Germinal center (tissue), 1 donor: ENCODE measurements at regions not wholly inside any gene's neighbourhood (a gene's known extent, or its start where the extent isn't known, plus 50 kb on each side); places are given as distances from the start of the nearest gene placed in this dataset.
"Not testable (repeated sequence)": the region's sequence is repeated elsewhere in the genome, so short reads cannot be mapped to it uniquely, and the experiment has no call there.

ENCODE experiments used
- DNase-seq: peaks from one replicate; pipeline ENCODE4 v3.0.0; 2012; ENCODE audit warnings: mixed read lengths, low spot score

DNA sequence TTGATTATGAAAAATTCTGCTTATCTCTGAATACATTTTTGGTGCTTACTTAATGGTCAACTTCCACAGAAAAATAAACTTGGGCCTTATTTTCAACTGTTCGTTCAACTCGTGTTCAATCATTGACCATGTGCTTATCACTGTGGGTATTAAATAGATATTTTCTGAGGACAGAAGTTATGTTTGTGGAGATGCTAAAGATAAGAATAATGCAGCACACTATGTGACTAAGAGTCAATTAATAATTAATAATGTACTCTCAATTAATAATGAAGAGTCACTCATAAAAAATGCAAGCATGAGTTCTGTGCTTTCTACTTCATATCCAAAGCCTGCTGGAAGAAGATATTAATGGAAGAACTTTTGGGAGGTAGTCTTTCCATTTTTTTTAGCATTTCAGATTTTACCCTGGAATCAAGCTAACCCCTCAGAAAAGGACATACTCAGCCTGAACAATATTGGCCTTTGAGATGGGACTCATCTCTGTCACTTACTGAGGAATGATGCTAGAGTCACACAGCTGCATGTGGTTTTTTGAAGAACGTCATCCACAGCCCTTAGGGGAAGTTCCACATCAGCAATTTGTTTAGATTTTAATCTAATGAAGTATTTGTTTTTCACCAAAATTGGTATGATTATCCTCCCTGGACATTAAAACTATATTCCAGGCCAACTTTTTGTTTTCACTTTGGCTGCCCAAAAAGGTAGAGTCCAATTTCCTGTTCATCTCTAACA, 191.9 kb upstream of the CRIM1 start:
- DNase-seq, result no peak

DNA sequence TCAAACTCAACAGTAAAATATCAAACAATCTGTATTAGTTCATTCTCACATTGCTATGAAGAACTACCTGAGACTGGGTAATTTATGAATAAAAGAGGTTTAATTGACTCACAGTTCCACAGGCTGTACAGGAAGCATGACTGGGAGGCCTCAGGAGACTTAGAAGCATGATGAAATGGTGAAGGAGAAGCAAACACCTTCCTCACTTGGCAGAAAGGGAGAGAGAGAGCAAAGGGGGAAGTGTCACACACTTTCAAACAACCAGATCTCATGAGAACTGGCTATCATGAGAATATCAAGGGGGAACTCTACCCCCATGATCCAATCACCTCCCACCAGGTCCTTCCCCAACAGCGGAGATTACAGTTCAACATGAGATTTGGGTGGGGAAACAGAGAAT, 198.5 kb upstream of the CRIM1 start:
- DNase-seq, result not testable (repeated sequence)

DNA sequence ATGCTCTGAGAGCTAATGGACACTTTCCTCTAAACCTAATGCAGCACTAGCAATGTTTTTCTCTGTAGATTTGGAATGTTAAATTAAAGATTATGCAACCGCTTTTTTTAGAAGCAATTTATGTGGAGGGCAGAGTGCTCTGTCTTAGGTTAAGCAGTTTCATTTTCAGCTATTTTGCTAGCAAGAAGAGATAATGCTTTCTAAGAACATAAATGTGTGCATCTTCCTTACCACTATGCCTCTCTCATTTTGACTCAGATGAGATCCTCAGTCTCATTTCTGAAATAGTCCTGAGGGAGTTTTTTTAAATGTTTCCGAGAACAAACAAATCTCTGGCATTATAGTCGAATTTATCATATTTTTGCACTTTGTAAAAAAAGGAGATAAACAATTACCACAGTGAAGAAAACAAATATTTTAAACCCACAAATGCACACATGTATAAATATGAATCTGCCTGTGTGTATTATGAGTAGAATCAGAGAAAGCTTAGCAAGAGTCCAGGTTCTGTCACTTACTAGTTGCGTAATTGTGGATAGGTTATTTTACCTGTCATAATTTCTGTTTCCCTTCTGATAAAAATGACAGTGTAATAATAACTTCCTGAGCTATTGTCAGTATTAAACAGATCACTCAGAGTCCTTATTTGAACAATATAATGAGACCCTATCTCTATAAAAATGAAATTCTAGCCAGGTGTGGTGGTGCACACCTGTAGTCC, 207.7 kb upstream of the CRIM1 start:
- DNase-seq, result no peak

DNA sequence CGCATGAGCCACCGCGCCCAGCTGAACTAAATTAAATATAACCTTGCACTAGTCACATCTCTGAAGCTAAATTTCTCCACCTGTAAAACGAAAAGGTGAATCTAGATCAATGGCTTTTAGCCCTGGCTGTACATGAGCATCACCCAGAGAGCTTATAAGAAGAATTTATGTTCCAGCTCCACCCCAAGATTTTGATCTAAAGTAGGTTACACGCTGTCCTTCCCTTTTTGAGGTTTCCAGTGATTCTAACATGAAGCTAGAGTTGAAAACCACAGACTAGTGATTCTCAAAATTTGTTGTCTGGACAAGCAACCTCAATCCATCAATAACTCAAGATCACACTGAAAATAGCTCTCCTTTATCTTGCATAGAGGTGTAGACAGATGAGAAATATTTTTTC, 208.8 kb upstream of the CRIM1 start:
- no peak for DNase-seq

DNA sequence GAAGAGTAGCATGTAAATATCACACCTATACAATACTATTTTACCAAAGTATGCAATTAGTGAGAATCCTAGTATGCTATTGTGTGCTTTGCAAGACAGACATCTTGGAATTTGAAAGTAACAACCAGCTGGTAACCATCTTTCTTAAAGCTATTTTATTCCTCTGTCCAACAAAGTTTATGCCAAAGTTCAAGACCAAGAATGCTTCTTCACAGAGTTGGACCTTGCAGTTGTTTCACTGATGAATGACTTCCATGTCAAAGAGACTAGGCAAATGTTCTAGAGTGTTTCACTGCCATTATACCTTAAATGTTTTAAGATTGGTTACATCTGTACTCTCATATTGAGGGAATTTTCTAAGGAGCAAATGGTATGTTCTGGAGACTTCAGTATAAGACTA, 215.2 kb upstream of the CRIM1 start:
- DNase-seq, result no peak

DNA sequence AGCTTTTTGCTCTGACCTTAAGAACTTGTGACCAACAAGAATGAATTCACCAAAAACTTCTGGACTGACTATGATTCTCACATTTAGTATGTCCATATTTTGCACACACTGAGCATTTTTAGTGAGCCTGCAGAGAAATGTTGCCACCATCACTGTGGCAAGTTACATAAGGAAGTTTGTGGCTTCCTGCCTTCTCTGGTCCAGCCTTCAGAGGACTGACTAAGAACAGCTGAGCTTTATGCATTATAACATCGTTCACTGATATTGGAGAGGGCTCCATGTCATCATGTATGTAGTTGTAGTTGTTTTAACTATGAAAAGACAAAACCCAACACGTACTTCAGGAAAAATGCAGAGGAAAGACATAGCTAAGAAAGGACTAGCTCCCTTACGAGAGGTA, 218.0 kb upstream of the CRIM1 start:
- DNase-seq, result no peak

DNA sequence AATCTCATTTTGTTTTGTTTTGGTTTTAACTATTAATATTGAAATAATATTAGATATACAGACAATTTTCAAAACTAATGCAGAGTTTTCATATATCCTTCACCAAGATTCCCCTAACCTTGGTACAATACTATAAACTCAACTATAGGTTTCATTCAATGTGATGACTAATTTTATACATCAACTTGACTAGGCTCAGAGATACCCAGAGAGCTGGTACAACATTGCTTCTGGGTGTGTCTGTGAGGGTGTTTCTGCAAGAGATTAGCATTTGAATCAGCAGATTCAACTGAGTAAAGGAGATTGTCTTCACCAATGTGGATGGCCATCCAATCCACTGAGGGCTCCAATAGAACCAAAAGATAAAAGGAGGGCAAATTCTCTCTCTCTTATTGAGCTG, 221.3 kb upstream of the CRIM1 start:
- no peak for DNase-seq

DNA sequence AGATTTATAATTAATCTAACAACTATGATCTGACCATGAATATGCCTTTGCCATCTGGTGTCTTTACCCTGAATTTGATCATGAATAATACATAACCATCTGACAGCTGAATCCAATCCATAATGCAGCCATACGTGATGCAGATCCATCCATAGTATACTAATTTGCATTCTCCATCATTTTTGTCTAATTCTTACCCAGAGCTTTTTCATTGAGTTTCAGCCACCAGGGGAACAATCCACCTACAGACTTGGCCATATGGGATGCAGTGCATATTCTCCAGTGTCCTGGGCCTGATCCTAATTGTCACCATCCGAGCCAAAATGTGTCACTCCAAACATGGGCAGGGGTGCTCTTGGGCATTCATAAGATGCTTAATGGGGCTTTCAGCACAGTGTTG, 227.2 kb upstream of the CRIM1 start:
- no peak for DNase-seq

DNA sequence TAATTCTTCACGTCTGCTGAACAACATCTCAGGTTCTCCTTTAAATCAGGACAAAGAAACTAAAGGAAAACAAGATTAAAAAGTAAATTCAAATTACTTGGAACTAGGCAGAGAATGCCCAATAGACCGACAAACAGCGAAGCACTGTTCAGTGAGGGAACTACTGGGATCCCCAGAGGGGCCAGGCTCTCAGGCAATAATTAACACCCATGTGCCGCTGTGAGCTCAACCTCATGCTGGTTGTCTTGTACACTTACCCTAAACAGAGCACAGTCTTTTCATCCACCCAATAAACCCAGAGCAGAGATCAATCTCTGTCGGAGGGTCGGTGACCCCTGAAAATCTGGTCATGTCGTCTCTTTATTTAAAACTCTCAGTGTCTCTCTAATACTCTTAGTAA, 229.9 kb upstream of the CRIM1 start:
- no peak for DNase-seq

DNA sequence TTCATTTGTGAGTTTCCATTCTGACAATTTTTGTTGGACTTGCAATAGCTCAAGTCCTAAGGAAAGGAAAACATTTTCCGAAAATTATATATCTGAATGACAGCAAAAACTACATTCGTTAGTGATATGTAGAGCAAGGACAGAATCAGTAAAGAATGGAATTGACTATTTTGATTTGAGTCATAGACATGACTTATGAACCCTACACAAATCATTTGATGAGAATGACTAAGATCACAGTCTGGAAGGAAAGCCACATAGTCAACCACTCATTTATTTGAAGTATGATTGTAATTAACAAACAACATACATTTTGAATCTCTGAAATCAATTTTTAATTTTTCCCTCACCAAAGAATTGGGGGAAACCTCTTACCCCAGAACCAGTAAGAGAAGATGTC, 231.6 kb upstream of the CRIM1 start:
- no peak for DNase-seq

DNA sequence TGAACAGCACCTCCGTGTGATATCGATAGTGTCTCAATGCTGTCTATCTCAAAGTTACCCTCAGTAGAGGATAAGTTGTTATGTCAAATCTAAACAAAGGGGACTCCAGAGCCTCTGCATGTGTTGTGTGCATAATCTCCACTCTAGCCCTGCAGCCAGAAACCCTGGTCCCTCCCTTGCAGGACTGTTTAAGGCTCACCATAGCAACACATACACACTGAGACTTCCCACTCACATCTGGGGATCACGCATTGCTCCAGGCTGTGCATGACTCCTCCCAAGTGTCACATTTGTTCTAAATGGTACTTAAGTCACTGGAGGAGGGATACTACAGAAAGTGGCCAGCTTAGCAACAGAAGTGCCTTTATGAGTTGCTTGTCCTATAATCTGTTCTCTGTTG, 258.6 kb upstream of the CRIM1 start:
- DNase-seq, result no peak

DNA sequence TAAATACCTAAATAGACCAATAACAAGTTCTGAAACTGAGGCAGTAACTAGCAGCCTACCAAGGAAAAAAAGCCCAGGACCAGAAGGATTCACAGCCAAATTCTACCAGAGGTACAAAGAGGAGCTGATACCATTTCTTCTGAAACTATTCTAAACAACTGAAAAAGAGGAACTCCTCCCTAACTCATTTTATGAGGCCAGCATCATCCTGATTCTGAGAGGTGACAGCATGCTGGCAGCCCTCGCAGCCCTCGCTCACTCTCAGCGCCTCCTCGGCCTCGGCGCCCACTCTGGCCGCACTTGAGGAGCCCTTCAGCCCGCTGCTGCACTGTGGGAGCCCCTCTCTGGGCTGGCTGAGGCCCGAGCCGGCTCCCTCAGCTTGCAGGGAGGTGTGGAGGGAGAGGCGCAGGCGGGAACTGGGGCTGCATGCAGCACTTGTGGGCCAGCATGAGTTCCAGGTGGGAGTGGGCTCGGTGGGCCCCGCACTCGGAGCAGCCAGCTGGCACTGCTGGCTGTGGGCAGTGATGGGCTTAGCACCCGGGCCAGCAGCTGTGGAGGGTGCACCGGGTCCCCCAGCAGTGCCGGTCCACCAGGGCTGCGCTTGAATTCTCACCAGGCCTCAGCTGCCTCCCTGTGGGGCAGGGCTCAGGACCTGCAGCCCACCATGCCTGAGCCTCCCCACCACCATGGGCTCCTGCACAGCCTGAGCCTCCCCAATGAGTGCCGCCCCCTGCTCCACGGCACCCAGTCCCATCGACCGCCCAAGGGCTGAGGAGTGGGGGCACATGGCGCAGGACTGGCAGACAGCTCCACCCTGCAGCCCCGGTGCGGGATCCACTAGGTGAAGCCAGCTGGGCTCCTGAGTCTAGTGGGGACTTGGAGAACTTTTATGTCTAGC, 263.5 kb upstream of the CRIM1 start:
- DNase-seq, result not testable (repeated sequence)

DNA sequence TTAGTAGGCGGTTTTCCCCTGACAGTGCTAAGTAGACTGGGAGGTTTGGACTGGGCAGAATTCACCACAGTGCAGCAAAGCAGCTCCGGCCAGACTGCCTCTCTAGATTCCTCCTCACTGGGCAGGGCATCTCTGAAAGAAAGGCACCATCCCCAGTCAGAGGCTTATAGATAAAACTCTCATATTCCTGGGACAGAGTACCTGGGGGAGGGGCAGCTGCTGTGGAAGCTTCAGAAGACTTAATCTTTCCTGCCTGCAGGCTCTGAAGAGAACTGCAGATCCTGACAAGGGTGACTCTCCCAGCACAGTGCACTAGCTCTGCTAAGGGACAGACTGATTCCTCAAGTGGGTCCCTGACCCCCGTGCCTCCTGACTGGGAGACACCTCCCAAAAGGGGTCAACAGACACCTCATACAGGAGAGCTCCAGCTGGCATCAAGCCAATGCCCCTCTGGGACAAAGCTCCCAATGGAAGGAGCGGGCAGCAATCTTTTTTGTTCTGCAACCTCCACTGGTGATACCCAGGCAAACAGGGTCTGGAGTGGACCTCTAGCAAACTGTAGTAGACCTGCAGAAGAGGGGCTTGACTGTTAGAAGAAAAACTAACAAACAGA, 266.8 kb upstream of the CRIM1 start:
- no peak for DNase-seq

DNA sequence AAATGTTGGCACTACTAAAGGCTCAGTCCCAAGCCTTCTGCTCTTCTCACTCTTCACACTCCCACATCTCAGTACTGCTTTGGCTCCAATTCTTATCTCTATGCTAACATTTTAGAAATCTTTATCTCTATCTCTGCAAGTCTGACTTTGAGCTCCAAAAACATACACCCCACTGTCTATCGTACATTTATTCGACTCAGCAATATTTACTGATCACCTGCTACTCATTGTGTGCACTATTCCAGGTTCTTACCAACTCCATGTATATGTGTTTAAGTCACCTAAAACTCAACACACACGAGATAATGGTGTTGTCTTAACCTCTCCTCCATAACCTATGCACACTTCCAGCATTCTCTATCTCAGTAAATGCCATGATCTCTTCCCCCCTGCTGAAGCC, 268.2 kb upstream of the CRIM1 start:
- DNase-seq, result no peak

DNA sequence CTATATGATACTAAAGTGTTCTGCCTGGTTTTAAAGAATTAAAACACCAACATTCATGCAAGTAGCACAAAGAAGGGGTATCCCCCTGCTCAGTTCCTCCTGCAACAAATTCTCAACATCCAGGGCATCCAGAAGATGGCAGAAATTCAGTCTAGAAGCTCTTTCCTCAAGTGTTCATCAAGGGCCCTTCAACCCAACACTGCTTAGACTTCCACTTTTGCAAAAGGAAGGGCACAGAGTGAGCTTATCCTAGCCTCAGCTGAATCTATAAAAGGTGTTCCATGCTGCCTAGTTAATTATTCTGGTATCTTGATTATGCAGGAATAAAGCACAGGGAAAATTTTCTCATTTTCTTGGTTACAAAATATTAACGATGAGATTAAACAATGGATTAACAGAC, 275.8 kb upstream of the CRIM1 start:
- no peak for DNase-seq

DNA sequence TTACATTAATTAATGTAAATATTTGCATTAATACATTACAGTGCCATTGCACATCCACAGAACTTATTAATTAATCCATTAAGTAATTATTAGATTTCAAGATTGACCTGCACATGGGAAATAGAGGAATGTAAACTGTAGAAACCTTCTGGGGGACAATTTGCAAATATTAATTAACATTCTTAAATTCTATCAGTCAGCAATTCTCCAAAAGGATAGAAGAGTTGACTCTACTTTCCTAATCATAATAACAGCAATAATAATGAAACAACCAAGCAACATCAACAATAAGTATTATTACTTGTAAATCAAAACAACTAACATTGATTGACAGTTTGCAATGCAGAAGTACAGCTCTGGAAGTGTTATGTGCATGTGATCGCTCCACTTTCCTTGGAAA, 281.6 kb upstream of the CRIM1 start:
- DNase-seq, result no peak

DNA sequence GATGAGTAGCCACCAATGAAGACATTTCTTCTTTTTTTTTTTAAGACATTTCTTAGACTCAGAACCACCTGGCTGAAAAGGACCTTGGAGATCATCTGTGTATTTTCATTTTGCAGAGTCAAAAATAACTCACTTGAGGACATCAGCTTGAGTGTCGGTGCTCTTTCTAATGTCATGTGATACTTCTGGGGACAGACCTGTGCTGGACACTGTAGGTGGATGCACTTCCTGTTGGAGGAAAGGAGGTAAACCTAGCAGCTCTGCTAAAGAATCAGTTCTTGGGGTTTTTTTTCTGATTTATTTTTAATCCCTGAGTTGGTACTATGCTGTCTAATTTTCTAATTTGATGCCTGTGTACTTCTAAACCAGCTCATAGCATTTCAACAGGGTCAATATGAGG, 283.9 kb upstream of the CRIM1 start:
- DNase-seq, result no peak

DNA sequence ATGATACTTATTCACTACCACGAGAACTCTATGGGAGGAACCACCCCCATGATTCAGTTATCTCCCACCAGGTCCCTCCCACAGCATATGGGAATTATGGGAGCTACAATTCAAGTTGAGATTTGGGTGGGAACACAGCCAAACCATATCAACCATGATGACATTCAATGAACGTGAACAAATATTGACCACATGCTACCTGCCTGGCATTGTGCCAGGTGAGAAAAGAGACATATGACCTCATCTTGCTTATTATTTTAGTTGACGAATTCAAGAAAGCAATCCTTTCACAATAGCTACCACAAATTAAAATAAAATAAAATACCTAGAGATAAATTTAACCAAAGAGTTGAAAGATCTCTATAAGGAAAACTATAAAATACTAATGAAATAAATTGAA, 286.5 kb upstream of the CRIM1 start:
- no peak for DNase-seq

DNA sequence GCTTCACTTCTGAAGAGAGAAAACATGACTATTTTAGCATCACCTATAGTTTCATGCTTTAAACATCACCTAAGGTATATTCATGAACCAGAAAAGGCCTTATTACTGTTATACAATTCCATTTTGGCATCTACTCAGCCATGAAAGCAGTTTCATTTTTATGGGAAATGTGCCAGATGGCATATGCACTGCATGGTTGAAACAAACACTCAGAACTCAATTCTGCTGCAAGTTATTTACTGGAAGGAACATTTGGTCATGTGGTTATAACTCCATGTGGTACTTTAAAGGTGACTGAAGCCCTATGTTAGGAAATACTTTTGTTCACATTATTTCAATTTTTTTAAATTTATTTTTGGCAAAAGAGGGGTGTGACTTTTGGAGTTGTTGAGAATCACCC, 287.5 kb upstream of the CRIM1 start:
- no peak for DNase-seq

DNA sequence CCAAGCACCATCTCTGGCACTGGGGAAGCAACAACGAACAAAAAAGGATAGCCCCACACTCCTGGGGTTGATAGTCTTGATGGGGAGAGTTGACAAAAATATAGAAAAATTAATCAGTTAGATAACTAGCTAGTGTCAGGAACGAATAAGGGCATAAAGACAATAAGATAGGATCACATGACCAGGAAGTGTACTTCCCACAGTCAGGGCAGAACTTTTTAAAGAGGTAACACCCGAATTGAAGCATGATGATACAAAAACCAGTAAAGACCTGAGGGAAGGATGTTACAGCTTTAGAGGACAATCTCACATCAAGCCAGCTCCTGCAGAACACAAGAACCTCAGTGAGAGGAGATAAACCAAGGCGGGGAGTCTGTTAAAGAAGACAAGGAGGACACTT, 295.4 kb upstream of the CRIM1 start:
- DNase-seq, result no peak

DNA sequence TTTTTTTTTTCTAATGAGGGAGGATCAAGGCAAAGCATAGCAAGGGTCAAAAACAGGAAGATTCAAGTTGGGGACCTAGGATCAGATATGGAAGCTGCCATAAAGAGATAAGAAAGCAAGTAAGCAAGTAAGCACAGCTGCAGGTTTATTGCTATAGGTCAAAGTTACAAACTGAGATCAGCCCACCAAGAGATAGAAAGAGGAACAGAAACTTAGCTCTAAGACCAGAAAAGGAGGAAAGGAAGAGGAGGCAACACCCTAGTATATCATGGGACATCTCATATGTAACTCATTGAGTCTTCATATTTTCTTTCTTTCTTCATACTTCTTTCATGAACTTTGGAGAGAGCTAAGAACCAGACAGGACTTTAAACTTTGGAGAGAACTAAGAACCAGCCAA, 295.9 kb upstream of the CRIM1 start:
- no peak for DNase-seq

DNA sequence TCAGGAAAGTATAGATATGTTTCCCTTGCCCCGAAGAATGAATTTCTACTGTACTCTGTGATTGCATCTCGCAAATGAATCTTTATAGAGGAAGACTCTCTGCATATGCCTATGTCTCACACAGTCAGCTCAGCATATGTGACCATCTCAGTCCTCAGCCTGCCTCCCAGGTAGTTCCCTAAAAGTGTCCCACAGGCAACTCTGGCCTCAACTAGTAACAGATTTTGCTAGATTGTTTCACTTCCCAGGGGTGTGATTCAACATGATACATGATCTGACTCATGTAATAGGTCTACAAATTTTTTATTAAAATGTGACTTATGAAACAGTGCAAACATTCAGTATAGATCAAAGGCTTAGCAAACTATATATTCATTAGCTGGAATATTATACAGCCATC, 296.6 kb upstream of the CRIM1 start:
- DNase-seq, result no peak

DNA sequence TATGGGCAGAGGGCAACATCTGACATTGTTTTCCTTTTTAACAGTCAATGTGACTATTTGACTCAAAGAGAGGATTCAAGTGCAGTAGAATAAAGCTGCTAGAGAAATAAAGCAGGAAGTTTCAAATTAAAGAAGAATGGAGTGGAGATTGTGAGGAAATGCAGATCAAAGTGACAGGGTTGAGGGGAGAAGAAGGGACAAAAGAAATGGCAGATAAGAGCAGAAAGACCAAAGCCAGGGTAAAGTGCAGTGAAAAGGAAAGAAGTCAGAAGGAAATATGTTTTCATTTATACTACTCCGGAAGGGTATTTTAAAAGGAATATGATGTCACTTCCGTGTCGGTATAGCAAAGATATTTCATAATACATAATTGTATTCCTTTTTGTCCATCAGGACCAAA, 297.5 kb upstream of the CRIM1 start:
- DNase-seq, result no peak
